HG02571 (cell line): ENCODE measurements at regions not wholly inside any gene's neighbourhood (a gene's known extent, or its start where the extent isn't known, plus 50 kb on each side); places are given as distances from the start of the nearest gene placed in this dataset.

Source experiments
- ATAC-seq: cut with Tn5 transposase; IDR thresholded peaks from one replicate; pipeline ENCODE4 v1.9.1; 2021; ENCODE audit warnings: mild to moderate bottlenecking, moderate library complexity; ENCODE audit not compliant: unreplicated experiment

DNA sequence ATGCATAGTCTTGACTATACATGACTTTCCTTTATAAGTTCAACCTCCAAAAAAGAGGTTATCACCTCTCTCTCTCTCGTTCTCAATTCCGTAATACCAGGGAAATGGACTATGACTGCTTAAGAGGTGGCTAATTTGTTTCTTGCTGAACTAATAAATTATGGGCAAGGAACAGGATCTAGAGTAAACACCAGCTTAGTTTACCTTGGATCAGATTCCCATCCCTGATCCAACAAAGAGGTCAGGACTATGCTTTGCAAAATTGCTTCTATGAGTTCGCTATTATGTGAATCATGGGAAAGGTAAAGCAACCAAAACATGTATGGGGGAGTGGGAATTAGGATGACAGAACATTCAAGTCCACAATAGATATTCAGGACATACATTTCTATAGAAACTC is 630.7 kb downstream of the HACE1 start:
- no peak for ATAC-seq

DNA sequence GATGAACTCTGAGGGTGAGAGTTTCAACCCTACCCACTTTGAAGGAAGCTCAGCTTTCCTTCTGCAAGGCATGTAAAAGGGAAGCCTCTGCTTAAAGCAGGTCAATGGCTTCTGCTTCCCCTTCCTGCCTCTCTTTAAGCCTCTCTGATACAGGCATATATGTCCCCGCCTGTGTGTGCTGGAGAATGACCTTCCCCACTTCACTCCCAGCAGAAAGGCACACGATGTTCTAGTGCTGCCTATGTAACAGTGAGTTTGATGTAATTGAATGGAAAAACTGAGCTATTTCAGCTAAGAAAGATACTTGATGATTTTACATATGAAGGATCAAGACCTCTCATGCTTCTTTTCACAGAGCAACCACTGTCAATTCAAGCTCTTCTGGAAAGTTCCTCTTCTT is 632.2 kb downstream of the HACE1 start:
- ATAC-seq = no peak

DNA sequence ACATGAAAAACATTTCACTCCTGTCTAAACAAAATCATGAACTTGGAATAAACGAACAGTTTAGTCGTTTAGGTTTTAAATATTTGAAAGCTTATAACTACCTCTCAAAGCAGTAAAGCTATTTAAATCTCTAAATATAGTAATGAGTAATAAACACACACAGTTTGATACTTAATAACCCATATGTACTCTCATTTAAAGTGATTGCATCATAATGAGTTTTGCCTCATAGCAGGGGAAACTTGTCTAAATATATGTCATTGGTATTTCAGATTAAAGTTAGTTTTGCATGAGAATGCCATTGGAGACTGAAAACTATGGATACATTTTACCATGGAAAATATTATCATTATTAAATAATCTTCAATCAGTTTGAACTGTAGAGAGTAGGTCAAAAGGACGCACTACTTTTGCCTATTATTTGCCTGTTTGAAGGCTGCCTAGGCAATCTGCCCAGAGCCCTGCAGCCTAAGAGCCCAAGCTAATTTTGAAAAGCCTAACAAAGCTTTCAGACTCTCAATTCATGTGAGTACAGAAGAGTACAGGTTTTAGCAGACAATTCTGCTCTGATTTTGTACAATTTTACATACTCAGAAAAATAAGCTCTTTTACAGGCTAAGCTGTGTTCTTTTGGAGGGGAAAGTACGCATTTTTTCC is 632.8 kb downstream of the HACE1 start:
- ATAC-seq = no peak

DNA sequence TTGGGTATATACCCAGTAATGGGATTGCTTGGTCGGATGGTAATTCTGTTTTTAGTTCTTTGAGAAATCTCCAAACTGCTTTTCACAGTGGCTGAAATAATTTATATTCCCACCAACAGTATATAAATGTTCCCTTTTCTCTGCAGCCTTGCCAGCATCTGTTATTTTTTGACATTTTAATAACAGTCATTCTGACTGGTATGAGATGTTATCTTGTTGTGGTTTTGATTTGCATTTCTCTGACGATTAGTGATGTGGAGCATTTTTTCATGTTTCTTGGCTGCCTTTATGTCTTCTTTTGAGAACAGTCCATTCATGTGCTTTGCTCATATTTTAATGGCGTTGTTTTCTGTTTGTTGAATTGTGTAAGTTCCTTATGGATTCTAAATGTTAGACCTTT is 641.6 kb downstream of the HACE1 start:
- no peak for ATAC-seq

DNA sequence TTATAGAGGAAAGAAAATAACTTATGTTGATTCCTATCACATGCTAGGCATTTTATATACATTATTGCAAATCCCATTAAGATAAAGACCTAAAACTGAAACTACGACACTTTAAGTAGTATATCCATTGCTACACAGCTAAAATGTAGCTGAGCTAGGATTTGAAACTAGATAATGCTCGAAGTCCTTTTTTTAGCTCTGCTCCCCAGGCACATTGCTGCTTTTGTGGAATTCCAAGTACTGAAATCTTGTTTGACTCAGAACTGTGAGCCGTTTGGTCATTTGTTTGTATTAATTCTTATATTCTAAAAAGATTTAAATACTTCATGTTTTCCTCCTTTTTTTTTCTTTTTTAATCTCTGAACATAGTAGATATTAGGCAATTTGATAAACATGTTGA is 644.8 kb downstream of the HACE1 start:
- ATAC-seq = no peak

DNA sequence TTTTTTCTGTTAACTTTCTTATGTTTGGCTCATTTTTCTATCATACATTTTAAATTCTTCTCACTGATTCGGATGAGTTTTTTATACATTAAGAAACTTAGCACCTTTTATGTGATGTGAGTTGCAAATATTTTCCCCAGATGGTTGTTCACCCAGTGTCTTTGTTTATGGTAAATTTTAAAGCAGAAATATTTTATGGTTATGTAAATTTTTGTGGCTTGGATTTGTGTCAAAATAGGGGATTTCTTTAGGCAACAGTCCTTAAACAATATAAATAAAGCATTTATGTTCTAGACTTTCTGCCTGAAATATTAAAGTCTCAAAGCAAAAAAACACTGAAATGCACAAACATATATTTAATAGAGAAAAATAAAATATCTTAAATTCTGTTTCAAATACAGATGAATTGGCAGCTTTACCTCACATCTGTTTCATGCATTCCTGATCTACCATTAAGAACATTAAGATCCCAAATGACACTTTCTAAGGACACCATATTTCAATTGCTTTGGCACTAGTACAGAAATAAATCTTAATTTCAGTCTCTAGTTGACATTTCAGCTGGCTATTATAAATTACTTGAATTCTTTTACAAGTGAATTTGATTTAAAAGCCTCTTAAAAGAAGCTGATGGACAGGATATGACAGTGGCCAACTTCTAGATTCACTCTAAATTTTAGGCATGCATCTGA is 646.6 kb downstream of the HACE1 start:
- ATAC-seq = no peak

DNA sequence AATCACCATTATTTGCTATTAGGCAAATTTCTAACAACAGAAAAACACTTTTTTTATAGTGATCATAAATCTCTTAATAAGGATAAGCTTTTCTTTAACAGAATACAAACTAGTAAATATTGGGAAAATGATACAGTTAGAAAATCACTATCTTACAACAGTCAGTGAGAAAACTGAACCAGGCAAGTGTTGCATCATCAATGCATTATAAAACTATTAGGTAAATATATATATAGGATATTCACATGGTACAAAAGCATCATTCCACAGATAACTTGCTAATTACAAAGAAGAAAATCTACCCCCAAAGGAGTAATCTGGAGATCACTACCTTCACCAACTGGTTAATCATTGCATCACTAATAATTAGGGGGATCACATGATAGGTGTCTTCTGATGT is 652.1 kb downstream of the HACE1 start:
- ATAC-seq = no peak

DNA sequence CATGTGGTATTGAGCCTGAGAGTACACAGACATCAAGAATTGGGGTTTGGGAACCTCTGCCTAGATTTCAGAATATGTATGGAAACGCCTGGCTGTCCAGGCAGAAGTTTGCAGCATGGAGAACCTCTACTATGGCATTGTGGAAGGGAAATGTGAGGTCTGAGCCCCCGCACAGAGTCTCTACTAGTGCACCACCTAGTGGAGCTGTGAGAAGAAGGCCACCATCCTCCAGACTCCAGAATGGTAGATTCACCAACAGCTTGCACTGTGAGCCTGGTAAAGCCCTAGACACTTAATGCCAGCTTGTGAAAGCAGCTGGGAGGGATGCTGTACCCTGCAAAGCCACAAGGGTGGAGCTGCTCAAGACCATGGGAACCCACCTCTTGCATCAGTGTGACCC is 658.2 kb downstream of the HACE1 start:
- no peak for ATAC-seq

DNA sequence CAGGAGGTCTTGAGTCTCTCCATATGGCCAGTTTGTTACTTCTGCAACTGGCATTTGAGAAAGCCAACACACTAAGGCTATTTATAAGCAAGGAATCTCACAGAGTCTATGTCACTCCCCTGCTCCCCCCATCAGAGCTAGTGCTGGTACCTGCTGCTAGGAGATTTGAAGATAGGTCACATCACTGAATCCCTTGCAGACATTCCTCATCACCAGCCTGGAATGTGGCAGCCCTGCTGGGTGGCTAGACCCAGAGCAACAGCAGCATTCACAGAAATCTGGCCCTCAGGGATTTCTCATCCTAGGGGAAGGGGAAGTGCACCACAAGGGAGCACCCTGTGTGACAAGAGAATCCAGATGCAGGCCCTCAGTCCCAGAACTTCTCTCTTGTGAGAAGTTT is 672.1 kb downstream of the HACE1 start:
- ATAC-seq = no peak

DNA sequence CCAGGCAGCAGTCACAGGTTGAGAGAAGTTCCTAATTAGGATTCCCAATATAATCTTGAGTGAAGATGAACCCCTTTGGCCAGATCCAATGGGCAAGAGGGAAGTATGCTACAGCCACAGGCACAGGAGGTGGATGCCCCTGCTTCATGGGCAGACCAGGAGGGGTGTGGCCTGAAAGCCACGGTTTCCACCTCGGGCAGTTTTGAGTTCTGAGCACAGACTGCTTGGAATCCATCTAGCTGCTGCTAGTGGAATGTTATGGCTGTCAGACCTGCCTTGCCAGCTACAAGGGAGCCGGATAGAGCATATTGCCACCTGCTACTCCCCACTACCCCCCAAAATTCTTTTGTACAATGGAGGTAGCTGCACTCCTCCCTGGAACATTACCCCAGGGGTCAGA is 672.9 kb downstream of the HACE1 start:
- ATAC-seq = no peak

DNA sequence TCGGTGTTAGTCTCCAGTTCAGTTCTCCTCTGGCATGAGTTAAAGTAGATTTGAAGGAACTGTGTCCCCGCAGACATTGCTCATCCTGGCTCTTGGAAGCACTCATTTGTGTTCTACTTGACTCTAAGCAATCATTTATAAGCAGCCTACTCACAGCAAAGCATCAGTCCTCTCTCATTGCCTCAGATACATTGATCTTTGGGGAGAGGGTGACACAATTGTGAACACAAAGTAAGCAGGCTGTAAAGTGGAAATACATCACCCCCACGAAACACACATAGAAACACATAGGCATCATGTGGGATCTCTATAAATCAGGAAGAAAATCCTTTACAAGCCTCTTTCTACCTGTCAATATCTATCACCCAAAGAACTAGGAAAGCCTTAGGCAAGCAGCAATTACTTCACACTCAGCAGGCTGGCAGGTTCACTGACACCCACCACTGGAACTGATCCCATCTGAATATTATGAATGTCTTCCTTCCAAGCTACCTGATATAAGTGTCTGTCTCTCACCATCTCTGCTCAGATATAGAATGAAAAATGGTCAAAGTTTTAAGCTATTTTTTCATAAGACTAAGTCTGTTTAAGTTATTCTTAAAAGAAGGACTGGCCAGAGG is 675.8 kb downstream of the HACE1 start:
- ATAC-seq = no peak

DNA sequence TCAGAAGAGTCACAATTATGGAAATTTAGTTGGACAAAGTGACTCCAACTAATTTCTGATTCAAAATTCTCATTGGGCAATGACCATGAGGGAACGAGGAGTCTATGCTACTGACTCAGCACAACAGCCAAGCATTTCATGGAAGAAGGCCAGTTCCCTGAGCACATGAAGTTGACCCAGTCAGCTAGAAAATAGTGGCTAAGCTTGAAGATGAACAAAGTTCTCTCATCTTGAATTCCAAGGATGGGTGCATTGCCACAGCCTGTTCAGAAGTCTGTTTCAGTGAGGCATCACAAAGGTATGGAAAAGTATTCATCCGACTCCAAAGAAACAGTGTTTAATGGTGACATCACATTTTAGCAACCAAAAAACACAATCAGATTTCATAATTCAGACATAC is 676.9 kb downstream of the HACE1 start:
- ATAC-seq = no peak

DNA sequence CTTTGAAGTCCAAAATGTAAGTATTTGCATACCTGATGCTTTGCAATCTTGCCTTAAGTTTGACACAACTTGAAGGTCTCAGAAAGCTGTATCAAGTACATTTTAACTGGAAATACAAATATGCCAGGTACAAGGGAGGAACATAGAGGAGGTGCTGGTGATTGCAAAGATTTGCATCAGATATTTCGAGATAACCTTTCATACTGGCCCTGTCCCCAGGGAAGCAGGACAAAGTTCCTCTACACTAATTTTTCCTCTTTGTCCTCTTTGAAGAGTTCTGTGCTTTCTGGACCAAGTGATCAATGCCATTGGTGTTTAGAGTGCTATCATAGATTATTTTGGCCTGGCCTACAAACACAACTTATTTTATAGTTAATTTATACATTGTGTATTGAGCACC is 686.1 kb downstream of the HACE1 start:
- ATAC-seq = no peak

DNA sequence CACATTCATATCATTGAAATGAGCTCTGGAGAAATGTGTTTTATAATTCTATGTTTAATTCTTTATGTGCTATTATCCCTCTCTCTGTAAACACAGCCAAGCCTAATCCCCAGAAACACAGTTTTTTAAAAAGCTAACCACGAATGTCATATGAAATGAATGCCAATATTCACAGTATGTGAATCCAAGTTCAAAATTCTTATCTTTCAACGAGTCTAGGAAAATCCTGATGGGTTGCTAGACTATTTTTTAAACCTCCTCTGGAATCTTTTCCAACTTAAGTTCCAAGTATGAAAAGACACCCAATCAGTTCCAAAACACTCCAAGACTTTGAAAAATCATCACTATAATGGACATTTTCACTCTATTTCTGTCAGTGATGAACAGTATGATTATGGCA is 689.3 kb downstream of the HACE1 start:
- ATAC-seq = no peak

DNA sequence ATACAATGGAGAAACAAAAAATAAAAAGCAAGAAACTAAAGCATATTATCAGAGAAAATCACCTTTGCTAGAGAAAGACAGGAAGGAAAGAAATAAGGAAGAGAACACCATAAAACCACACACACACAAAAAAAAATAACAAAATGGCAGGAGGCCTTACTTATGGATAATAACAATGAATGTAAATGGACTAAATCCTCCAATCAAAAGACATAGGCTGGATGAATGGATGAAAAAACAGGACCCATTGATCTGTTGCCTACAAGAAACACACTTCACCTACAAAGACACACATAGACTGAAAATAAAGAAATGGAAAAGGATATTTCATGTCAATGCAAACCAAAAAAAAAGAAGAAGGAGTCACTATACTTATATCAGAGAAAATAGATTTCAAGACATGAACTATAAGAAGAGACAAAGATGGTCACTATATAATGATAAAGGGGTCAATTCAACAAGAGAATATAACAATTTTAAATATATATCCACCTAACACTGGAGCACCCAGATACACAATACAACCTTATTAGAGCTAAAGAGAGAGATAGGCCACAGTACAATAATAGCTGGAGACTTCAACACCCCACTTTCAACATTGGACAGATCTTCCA is 693.6 kb downstream of the HACE1 start:
- no peak for ATAC-seq

DNA sequence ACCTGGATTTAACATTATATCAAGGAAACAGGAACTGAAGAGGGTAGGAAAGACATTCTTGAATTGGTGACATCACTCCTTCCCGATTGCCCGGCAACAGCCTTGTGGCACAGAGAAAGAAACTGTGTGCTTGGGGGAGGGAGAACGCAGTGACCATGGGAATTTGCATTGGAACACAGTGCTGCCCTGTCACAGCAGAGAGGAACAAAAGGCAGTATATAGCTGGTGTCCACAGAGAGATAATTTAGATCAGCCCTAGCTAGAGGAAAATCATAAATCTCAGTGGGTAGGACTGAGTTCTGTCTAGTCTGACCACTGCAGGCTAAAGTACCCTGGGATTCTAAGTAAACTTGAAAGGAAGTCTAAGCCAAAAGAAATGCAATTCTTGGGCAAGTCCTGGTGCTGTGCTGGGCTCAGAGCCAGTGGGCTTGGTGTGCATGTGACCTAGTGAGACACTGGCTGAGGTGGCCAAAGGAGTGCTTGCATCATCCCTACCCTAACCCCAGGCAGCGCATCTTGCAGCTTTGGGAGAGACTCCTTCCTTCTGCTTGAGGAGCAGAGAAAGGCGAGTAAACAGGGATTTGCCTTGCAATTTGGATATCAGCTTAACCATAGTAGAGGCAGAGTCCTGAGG is 697.6 kb downstream of the HACE1 start:
- ATAC-seq = no peak

DNA sequence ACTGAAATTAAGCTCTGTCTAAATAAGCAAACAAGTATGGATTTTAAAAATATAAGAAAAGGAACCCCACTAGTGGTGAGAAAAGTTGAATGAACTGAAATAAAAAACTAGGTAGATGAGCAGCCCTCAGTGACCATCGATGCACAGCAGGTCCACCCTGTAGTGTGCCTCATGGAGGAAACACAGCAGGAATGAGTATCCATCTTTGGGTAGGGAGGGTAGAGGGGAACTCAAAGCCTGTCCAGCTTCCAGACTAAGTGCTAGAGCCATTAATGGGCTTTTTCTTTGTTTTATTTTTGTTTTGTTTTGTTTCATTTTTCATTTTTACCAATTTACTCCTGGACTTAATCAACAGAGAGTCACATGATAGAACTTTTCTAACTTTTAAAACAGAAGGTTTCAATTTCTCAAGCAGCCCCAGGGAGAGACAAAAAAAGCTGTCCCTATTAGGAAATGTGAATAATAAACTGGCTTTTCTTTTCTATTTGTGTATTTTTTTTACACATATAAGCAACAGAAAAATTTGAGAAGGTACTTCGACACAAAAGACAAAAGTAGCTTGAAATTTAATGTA is 700.6 kb downstream of the HACE1 start:
- ATAC-seq = no peak

DNA sequence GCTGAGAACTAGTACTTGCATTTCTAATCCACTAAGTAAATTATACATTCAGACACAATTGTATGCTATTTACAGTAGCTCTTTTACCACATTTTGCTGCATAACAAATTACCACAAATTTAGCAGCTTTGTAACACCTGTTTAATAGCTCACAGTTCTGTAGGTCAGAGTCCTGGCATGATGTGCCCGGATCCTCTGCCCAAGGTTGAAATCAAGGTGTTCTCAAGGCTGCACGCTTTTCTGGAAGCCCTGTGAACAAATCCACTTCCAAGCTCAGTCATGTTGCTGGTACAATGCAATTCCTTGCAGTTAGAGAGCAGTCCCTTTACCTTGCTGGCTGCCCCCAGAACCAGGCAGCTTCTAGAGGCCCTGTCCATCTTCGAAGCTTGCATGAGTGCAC is 716.0 kb downstream of the HACE1 start:
- no peak for ATAC-seq

DNA sequence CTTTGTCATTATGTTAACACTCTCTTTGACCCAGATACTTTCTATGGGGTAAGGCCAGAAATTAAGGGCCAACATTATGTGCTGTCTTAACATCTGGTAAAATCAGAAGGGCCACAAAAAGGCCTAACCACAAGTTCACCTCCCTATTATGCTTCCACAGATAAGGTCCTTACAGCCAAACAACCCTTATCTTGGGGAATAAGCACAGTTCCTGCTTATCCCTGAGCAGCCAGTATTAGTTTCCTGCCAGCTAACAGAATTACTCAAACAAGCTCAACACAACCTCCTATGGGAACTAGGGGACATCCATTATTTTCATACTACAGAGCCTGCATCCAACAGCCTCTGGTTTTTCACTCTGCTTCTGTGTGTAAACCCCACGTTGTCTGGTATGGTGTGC is 724.8 kb downstream of the HACE1 start:
- no peak for ATAC-seq

DNA sequence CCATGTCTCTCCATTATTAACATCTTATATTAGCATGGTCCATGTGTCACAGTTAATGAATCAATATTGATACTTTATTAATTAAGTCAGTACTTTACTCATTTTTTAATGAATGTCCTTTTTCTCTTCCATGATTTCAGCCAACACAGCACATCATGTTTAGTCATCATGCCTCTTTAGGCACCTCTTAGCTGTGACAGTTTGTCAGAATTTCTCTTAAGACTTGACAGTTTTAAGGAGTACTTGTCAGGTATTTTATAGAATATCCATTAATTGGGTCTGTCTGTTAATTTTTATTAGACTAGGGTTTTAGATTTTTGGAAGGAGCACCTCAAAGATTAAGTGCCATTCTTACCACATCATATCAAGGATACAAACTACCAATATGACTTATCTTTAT is 729.4 kb downstream of the HACE1 start:
- ATAC-seq = no peak

DNA sequence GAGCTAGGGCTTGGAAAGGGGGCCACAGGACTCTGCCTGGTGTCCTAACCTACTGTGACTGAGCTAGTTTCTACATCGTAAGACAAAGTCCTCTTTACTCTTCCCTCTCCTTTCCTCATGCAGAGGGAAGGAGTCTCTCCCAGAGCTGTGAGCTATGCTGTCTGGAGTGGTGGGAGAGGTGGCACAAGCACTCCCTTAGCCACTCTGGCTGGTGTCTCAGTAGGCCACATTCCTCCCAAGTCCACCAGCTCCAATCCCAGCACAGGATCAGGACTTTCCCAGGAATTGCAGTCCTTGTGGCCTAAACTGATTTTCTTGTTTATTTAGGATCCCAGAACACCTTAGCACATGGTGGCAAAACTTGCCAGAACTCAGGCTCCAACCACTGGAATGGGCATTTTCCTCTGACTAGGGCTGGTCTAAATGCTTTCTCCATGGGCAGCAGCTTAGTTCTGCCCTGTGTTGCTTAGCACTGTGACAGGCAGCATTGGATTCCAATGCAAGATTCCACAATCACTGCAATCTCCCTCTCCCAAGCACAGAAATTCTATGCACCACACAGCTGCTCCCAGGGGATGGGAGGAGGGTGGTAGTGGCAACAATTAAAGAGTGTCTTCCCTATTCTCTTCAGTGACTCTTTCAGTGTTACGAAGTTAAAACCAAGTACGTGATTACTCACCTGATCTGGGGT is 733.3 kb downstream of the HACE1 start:
- no peak for ATAC-seq
